NCI-H1105 (cell line): ENCODE measurements at regions not wholly inside any gene's neighbourhood (a gene's known extent, or its start where the extent isn't known, plus 50 kb on each side); places are given as distances from the start of the nearest gene placed in this dataset.
"Not testable (repeated sequence)": the region's sequence is repeated elsewhere in the genome, so short reads cannot be mapped to it uniquely, and the experiment has no call there.

Experiments
- DNase-seq: peaks from one replicate; lab custom pipeline; 2025; lab: John Stamatoyannopoulos, UW

- DNase-seq = not testable (repeated sequence)
Observed at GRCh38 chr1:206405282-206405681, 65.0 kb upstream of the IKBKE start.

GRCh38 chr1:206408371-206409288, 61.6 kb upstream of the IKBKE start:
- not testable (repeated sequence) for DNase-seq

- DNase-seq = no peak
Observed at GRCh38 chr1:206411321-206411720, 59.0 kb upstream of the IKBKE start.

GRCh38 chr1:206415942-206416341, 54.3 kb upstream of the IKBKE start:
- no peak for DNase-seq

GRCh38 chr1:206417774-206418614, 52.3 kb upstream of the IKBKE start:
- no peak for DNase-seq

GRCh38 chr1:206419250-206419649, 51.0 kb upstream of the IKBKE start:
- DNase-seq = no peak

- no peak for DNase-seq
Observed at GRCh38 chr1:206419783-206420182, 50.5 kb upstream of the IKBKE start.

- no peak for DNase-seq
Observed at GRCh38 chr1:206420471-206420870, 49.8 kb upstream of the IKBKE start.
